ENCODE measurements at regions not wholly inside any gene's neighbourhood (a gene's known extent, or its start where the extent isn't known, plus 50 kb on each side); places are given as distances from the start of the nearest gene placed in this dataset.

DNA sequence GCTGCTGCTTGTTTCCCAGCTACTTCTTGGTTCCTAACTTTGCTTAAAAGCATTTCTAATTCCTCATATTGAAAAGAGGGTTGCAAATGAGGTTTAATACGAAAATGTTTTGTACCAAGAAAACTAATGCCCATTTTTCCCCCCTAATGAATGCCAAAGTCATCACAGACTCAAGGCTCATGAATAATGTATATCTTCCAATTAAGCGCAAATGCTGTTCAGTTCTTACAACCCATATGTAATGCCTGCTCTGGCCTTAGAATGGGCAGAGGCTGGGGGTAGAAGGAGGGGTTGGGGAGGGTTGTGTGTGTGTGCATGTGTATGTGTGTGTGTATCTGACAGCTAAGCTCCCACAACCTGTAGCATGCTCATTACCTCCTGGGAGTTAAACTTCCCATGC is 901.7 kb downstream of the KCNMA1 start:
- no peak for DNase-seq (ENCODE audit: low spot score)
- no peak for FAIRE-seq

DNA sequence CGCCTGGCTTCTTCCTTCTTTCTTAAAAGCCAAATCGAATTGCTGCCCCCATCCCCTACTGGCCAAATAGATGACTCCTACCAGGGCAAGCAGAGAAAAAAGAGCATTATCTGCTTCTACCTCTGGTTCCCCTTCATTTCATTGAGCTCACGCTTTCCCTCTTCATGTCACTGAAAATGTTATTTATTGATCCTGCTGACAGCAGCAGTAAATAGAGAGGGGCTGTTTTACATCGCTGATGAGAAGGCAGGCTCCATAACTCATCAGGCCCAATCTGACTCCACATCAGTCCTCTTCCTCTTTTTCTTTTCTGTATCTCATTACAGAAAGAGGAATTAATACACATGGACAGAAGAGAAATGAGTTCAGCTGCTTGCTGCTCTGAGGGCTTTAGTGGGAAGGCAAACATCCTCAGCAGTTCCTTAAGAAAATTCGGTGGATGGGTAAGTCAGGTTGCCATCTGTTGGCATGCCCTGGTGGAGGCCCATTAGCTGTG is 904.1 kb downstream of the KCNMA1 start:
- DNase-seq (ENCODE audit: low spot score) (no peak), FAIRE-seq (peak; percentile 35)

DNA sequence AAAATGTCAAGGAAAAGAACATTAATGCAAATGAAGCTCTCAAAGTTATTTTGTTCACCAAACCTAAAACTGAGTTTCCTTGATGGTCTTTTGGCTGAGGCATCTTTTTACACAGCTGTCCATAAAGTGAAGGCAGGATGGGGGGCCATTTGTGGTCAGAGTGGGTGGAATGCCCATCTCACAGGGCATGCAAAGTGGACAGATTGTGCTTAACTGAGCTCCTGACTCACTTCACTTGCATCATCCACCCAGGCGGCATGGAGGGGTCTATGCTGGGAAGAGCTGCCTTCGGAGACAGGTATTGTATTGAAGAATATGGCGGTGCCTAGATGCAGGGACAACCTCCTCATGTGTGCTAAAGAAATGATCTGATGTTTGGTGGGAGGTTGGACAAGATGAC is 905.3 kb downstream of the KCNMA1 start:
- DNase-seq (ENCODE audit: low spot score): no peak
- FAIRE-seq: no peak

DNA sequence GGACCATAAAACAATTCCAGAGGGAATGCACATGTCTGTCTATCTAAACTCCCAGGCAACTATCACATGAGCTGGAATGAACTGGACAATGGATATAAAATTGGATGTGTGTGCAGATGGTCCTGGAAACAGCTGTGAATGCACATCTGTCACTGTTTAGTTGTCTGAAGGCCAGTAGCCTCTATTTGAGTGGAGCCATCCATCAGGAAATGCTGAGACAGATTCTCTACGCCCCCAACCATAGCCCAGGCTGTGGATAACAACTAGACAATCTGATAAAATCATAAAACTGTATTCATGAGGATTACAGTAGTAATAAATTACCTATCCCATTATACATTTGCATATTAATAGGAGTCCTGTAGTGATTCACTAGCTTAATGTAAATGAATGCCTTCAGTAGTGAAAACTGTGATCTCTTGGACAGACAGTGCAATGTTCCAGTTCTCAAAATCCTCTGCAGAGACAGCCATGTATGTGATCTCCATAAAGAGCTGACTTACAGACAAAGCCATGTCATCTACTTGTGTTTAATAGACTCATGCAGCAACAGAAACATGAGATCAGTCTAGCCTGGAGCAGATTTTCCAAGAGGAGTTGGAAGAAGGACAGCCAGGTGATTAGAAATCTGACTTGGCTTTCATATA is 907.6 kb downstream of the KCNMA1 start:
- DNase-seq (ENCODE audit: low spot score): no peak
- FAIRE-seq: no peak

DNA sequence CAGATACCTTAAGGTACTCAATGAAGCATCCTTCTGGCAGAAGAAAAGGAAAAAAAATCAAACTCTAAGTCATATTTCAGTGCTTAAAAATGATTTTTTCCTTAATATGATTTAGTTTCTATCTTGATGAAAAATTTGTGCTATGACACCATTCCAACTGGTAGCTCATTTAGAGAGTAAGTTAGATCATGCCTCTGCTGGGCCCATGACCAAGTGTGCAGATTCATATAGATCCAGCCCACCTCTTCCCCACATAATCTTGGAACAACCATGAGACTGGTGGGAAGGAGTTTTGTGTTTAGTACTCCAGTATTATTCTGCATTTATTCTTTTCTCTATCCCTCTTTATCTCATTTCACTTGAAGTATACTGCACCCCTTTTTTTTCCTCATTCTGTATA is 908.3 kb downstream of the KCNMA1 start:
- DNase-seq (ENCODE audit: low spot score) (no peak), FAIRE-seq (no peak)

DNA sequence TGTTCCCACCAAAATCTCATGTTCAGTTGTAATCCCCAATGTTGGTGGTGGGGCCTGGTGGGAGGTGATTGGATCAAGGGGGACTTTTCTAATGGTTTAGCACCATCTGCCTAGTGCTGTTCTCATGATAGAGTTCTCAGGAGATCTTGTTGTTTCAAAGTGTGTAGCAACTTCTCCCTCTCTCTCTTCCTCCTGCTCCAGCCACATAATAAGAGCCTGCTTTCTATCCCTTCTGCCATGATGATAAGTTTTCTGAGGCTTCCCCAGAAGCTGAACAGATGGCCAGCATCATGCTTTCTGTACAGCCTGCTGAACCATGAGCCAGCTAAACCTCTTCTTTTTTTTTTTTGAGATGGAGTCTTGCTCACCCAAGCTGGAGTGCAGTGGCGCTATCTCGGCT is 910.6 kb downstream of the KCNMA1 start:
- no peak for DNase-seq (ENCODE audit: low spot score)
- FAIRE-seq: no peak

DNA sequence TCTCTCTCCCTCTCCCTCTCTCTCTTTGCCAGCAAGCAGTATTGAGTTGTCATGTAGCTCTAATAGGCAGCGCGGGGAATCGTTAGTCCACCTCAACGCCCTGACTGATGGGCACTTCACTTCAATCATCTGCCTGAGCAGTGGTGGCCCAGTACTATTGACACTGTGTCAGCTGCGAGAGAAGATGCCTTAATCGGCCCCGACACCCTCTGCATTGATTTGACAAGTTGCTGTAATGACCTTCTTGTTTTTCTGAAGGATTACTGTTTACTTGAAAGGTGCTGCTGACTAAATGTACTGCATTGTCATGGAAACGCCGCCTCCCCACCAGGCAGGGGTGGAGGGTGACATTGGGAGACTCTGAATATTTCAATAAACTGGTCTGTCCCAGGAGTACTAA is 913.8 kb downstream of the KCNMA1 start:
- DNase-seq (ENCODE audit: low spot score): no peak
- peak; percentile 13 for FAIRE-seq

DNA sequence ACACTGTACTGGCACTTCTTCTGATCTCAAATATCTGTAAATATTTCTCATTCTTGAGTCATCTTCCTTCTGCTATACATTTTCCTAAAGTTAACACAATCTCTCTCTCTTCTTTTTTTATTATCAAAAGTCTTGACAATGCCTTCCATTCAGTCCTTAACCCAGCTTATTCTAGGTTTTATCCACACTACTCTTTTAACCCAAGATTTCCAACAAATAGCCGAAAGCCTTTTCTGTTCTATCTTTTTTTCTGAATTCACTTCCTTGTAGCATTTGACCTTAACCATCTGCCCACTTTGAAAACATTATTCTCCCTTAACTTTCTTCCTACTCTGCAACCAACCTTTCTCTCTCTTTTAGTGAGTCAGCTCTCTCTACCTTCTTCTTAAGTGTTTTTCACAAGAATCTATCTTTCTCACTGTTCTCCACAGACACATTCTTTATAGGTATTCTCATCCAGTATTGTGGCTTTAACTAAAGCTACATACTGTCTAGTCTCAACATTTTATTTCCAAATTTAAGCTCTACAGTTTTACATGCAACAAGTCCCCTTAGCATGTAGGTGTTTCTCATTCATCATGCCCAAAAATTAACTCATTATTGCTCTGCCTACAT is 915.6 kb downstream of the KCNMA1 start:
- DNase-seq (ENCODE audit: low spot score): no peak
- no peak for FAIRE-seq

DNA sequence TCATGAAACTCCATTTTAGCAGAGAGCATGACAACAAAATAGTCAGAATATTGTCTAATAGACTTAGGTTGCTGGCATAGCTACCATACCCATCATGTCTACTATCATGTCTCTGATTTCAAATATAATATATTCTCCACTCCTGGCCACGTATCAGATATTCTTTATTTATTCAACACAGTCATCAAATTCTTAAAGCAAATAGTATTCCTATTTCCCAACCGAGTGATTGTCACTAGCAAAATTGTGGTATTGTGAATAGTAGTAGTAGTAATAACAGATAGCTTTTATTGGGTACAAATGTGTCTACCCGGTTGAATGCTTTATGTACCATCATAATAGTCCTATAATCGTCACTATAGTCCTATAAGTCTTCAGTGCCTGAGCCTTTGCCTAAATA is 918.6 kb downstream of the KCNMA1 start:
- DNase-seq (ENCODE audit: low spot score) (no peak), FAIRE-seq (no peak)

DNA sequence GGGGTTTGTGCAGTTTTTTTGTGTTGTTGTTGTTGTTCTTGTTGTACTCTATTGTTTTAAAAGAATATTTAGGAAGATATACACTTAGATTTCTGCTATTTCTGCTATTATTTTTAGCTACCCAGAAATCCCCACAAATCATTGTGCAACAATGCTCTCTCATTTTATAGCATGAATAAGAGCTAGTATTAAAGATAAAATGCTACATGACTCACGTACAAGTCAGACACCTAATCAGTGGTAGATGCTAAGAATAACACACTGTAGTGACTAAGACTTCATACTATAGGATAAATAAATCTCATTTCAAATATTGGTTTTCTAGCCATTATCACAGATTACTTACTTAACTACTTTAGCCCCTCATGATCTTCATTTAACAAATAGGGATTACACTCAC is 920.5 kb downstream of the KCNMA1 start:
- no peak for DNase-seq (ENCODE audit: low spot score)
- no peak for FAIRE-seq

DNA sequence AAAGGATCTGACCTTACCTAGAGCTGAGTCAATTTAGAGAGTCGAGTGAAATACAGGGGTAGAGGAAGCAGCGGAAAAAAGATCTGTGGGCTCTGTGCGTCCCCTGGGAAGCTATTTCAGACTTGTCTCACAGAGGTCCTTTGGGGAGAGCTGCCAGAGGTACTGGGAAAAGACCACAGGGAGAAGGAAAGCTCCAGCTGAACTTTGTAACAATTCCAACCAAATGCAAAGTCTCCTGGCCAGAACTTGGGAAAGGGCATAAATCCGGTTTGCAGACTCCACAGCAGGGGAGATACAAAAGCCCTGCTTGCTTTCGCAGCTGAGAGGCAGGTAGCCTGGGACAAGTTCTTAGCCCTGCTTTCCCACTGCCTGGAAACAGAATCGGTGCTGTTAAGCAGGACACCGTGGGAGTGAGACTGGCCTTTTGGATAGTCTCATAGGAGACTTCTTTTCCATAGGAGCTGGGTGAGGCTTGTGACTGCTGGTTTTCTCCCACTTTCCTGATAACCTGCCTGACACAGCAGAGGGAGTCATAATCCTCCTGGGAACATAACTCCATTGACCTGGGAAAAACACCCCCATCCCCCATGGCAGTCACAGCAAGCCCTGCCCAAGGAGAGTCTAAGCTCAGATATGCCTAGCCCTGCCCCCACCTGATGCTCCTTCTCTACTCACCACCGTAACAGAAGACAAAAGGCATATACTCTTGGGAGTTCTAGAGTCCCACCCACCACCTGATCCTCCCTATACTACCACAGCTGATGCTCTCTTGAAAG is 926.2 kb downstream of the KCNMA1 start:
- DNase-seq (ENCODE audit: low spot score) (no peak), FAIRE-seq (peak; percentile 9)

DNA sequence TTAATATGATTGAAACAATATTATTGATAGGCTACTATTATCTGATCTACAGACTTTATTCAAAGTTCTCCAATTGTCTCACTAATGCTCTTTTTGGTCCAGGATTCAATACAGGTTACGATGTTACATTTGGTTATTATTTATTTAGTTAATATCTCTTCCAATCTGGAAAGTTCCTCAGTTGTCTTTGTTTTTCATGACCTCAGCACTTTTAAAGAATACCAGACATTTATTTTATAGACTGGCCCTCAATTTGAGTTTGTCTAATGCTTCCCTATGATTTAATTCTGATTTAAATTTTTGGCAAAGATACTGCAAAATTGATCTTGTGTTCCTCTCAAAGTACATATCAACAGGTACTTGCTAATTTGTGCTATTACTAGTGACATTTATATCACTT is 937.4 kb downstream of the KCNMA1 start:
- FAIRE-seq (no peak), DNase-seq (ENCODE audit: low spot score) (no peak)

DNA sequence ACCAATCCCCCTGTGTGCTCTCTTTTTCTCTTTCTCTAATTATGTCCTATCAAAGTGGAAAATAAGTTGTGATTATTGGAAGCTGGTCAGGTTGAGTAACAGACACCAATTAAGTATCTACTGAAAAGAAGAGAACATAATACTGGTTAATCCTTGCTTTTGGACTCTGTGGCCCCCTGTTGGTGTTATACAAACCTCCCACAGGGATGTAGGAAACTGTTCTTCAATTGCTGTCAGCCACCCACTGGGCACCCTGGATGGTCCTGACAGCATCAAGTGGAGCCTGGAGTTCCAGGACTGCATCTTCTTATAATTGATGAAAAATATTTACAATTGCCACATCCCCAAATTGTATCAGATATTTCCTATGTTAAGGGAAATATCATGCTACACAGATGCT is 939.7 kb downstream of the KCNMA1 start:
- DNase-seq (ENCODE audit: low spot score) (no peak), FAIRE-seq (no peak)

DNA sequence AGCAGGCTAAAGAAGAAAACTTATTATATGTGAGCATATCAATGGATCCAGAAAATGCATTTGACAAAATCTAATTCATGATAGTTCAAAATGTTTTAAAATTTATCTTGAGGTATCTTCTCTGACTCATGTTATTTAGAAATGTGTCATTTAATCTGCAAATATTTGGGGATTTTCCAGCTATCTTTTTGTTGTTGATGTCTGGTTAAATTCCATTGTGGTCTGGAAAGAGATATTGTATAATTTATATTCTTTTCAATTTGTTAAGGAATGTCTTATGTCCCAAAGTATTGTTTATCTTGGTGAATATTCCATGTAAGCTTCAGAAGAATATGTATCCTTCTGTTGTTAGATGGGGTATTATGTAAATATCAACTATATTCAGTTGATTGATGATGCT is 942.5 kb downstream of the KCNMA1 start:
- no peak for DNase-seq (ENCODE audit: low spot score)
- no peak for FAIRE-seq

DNA sequence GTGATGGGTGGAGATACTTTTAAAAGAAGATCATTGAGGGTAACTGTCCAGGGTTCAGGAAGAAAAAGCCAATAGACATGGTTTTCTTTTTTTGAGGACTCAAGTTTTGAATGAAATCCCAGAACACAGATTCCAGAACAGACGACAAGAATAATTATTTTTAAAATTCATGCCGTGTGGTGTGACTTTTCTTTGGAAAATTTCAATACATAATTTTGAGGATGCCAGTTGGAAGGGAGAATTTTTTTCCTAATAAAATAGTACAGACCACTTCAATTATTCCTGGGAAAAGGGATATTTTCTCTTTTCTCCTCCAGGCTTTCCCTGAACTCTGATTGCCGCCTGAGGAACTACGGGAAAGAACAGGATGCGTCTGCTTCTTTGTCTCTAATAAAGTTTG is 951.4 kb downstream of the KCNMA1 start:
- FAIRE-seq: no peak
- DNase-seq (ENCODE audit: low spot score): no peak

DNA sequence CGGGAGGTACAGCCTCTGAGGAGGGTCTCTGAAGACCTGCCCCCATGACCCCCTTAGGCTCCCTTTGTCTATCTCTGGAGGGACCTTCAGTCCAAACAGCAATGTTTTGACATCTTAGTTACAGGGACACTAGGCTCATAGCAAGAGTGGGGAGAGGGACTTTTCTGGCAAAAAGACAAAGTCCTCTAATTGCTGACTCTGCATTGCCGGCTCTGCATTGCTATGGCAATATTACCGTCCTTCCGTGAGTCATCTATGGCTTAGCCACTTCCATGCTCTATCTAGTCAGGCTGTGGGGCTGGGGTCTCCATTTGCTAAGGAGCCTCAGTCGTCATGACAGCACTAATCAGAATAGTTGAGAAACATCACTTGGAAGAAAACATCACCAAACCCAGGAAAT is 952.6 kb downstream of the KCNMA1 start:
- FAIRE-seq (no peak), DNase-seq (ENCODE audit: low spot score) (no peak)

DNA sequence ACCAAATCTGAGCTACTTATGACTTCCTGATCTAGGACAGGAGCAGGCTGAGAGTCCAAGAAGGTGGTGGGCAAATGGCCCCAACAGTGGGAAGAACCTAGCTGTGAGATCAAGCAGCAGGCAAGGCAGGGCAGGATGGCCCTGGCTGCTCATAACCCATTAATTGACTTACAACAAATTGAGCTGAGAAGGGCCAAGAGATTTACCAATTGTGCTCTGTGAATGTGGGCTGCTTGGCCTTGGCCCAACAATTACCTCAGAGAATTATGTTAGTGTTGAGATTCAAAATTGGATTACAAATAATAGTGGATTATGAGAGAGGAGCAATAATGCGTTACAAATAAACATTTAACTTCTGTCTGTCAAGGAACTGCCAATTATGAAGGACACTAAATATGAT is 956.5 kb downstream of the KCNMA1 start:
- DNase-seq (ENCODE audit: low spot score): no peak
- no peak for FAIRE-seq

DNA sequence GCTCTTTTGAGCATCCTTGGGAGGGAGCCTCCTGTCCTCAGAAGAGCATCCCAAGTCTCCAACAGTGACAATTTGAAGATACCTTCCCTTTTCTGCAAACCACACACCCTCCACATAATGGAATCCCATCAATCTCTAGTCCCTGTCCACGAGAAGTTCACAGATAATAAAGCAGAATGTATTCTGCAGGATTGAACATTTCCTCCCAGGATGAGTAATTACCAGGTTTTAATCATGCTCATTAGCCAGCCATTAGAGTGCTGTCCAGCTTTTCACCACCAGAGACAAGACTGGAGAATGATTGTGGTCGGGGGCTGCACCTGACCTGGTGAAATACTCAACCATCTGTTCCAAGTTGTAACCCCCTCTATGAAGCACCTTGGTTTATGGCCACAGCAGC is 958.6 kb downstream of the KCNMA1 start:
- peak; percentile 23 for FAIRE-seq
- DNase-seq (ENCODE audit: low spot score): no peak

DNA sequence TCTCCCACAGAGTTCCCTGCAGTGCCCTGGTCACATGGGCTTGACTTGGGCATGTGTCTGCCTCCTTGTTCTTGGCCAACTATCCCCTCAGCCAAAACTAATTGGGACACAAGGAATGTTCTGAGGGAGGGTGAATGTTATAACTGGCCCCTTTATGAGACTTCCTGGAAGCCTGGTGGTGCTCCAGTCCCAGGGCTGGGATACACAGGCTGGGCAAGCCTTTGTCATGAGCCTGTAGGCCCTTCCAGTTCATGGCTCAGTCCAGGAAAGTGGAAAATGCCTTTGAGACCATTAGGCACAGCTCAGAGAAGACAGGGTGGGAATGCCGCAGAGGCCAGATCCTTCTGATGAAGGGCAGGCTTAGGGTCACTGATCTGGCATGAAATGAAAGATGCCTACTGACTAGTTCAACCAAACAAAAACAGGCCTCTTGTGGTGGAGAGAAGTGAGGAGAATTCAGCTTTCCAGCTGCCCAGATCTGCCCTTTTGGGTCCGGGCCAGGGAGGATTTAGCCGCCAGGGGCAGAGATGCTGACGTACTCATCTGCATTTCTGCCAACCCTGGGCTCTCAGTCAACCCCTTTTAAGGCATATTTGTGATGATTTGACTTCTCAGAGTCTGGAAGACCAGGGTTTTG is 961.5 kb downstream of the KCNMA1 start:
- FAIRE-seq (no peak), DNase-seq (ENCODE audit: low spot score) (no peak)

DNA sequence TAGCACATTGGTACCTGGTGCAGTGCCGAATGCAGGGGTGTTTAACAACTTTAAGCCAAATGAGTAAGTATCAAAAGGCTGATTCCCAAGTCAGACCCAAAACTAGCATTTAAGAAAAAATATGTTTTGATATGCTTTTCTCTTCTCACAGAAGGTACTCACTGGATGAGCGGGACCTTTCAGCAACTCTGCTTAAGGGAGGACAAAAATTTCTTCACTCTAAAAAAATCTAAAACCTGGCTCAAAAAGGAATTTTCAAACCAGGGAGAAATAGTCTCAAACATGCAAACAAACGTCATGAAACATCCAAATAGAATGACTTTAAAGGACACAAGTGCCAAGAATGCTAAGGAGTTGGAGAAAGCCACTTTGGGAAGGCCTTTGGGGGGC is 962.1 kb downstream of the KCNMA1 start:
- FAIRE-seq (no peak), DNase-seq (ENCODE audit: low spot score) (no peak)

DNA sequence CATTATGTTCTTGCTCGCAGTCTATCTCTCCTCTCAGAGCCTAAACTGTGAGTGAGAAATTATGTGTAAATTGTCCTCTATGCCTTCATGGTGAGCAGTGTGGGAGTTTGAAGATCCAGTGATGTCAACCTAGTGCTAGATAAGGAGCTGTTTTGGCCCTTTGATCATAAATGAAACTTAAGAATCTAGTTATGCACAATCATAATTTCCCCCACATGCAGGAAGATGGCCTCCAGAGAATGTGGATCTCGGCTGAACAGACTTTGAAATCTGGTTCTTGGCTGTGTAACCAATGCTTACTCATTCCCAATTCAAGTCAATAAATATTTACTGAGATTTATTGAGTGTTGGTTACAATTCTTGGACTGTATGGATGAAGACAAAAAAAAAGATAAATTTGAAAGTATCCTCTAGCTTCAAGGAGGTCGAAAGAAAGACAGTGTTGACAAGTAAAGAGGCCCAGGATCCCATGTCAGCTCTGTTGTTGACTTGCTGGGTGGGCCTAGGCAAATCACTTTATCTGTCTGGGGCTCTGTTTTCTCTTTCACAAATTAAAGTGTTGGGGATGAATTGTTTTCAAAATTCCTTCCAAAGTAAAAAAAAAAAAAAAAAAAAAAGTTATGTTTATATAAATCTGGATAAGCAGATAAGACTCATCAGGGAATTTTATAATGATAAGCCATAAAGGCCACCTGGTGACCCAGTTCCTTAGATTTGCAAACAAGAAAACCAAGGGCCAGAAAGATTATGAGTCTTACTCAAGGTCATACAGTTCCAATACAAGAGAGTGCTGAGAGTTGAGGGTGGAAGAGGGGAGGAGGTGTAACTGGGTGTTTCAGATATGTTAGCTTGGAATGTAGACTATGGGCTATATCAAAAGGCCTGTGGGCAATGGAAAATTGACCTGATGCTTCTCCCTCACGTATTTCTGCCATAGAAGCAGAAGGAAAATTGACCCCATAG is 969.9 kb downstream of the KCNMA1 start:
- DNase-seq (ENCODE audit: low spot score): no peak
- no peak for FAIRE-seq

Data from urothelium cell line (cell line).